NCI-H1436 treated with DMSO at 0.1 percent for 48 hours (cell line): ENCODE measurements at regions not wholly inside any gene's neighbourhood (a gene's known extent, or its start where the extent isn't known, plus 50 kb on each side); places are given as distances from the start of the nearest gene placed in this dataset.
"Not testable (repeated sequence)": the region's sequence is repeated elsewhere in the genome, so short reads cannot be mapped to it uniquely, and the experiment has no call there.

ENCODE experiments used
- DNase-seq: peaks from one replicate; lab custom pipeline; 2025; lab: John Stamatoyannopoulos, UW

GRCh38 chr1:245102149-245102548 lies 52.6 kb upstream of the KIF26B start:
- not testable (repeated sequence) for DNase-seq

- DNase-seq: no peak
Observed at GRCh38 chr1:245099401-245099800, 55.4 kb upstream of the KIF26B start.

- no peak for DNase-seq
Observed at GRCh38 chr1:245098924-245099323, 55.9 kb upstream of the KIF26B start.

DNA sequence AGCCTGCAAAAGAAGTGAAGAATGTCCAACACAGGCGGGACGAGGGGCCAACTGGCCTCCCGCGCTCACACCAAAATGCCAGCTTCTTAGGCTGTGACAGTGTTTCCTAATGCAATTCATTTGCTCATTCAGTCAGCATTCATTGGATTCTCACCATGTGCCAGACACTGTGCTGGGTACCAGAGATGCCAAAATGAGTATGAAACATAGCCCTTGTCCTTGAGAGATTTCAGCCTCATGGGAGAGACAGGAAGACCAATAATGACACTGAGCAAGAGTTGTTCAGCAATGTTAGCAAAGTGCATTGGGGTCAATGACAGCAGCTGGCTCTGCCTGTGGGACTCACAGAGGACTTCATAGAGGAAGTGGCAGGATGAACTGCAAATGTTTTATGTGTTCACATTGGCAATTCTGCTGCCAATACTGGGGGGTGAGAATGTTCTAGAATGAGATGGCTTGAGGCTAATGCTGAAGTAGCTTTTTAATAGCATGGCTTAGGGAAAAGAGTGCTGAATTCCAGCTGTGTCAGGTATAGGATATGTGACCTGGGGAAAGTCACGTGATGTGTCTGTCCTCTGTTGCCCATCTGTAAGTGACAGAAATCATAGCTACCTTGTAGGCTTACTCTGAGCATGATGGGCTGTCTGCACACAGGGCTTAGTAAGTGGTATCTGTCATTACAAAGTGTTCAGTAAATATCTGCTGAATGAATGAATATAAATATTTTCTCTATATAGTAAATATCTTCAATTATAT lies 58.3 kb upstream of the KIF26B start:
- no peak for DNase-seq

GRCh38 chr1:245095903-245096302 lies 58.9 kb upstream of the KIF26B start:
- no peak for DNase-seq

DNA sequence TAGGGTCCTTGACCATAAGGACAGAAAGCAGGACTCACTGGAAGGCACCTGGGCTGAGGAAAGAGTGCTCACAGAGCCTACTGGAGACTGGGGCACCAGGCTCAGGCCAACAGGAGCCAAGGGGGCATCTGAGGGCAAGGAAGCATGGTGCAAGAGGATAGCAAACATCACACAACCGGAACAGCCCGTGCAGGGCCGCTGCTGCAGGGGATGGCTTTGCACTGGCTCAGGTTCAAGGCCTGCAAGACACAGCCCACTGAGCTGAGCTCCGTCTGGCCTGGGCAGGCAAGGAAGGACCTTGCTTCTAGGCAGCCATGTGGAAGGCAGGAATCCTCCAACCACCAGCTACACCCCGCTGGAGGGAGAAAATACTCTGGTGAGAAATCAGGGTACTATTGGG lies 59.8 kb upstream of the KIF26B start:
- no peak for DNase-seq

- DNase-seq: no peak
Observed at GRCh38 chr1:245094092-245094491, 60.7 kb upstream of the KIF26B start.

DNA sequence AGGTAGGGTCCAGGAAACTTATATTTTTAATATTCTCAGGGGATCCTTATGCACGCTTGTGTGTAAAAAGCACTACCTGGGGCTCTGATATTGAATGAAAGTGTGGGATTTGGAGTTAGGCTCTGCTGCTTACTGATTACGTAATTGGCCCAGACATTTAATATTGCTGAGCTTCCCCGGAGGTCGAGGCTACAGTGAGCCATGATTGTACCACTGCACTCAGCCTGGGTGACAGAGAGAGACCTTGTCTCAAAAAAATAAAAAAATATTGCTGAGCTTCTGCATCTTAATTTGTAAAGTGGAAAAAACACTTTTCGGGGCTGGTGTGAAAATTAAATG lies 62.2 kb upstream of the KIF26B start:
- no peak for DNase-seq

GRCh38 chr1:245091818-245092637 lies 62.8 kb upstream of the KIF26B start:
- no peak for DNase-seq

- DNase-seq: no peak
Observed at GRCh38 chr1:245091171-245091621, 63.6 kb upstream of the KIF26B start.

- DNase-seq: no peak
Observed at GRCh38 chr1:245090491-245091090, 64.2 kb upstream of the KIF26B start.

- DNase-seq: no peak
Observed at GRCh38 chr1:245087723-245088122, 67.1 kb upstream of the KIF26B start.

GRCh38 chr1:245086389-245086969 lies 68.3 kb upstream of the KIF26B start:
- no peak for DNase-seq

- no peak for DNase-seq
Observed at GRCh38 chr1:245085508-245086095, 69.2 kb upstream of the KIF26B start.

- DNase-seq: no peak
Observed at GRCh38 chr1:245084551-245084950, 70.2 kb upstream of the KIF26B start.

GRCh38 chr1:245079021-245079609 lies 75.7 kb upstream of the KIF26B start:
- DNase-seq: no peak

GRCh38 chr1:245074898-245075297 lies 79.9 kb upstream of the KIF26B start:
- DNase-seq: no peak

GRCh38 chr1:245074232-245074747 lies 80.5 kb upstream of the KIF26B start:
- peak; percentile 38 for DNase-seq

DNA sequence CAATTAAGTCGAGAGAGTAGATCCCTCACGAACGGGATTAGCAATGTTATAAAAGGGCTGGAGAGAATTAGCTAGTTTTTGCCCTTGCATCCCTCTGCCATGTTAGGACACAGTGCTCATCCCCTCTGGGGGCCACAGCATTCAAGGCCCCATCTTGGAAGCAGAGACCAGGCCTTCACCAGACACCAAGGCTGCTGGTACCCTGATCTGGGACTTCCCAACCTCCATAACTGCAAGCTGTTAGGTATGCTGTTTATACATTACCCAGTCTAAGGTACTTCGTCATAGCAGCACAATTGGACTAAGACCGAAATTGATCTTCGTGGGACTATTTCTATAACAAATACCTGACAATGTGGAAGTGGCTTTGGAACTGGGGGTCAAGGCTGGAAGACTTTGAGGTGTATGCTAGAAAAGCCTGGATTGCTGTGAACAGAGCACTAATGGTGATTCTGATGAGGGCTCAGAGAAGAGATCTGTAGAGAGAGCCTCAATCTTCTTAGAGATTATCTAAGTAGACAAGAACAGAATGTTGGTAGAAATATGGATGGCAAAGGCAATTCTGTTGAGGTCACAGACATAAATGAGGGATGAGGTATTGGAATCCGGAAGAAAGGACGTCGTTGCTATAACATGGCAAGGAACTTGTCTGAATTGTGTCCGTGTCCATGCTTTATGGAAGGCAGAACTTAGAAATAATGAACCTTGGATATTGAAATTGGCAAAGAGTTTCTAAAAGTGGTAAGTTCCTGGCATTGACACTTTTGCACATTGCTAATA lies 83.8 kb upstream of the KIF26B start:
- no peak for DNase-seq

DNA sequence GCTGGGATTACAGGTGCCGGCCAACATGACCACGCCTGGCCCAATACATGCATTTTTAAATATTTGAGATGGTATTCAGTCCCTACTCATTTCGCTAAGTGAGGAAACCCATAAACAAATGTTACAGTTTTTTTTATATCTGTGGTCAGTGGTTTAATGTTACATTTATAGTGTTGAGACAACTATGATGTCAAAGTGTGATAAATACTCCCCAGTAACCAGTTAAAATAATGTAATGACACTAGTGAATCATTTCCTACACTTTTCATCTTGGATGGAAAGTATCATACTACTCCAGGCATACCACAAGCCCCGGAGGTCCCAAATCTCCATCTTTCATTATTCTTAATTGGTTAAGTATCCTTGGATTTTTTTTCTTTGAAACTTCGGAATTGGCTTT lies 87.5 kb upstream of the KIF26B start:
- no peak for DNase-seq
